NCI-H146 (cell line): ENCODE measurements at regions not wholly inside any gene's neighbourhood (a gene's known extent, or its start where the extent isn't known, plus 50 kb on each side); places are given as distances from the start of the nearest gene placed in this dataset.

ENCODE experiments used
- DNase-seq: peaks from one replicate; lab custom pipeline; 2025; lab: John Stamatoyannopoulos, UW

- DNase-seq = no peak
These were observed 207.5 kb downstream of the TENT4A start for GRCh38 chr5:6920628-6921256.

- DNase-seq = no peak
These were observed 213.3 kb downstream of the TENT4A start for GRCh38 chr5:6926491-6927038.

- no peak for DNase-seq
These were observed 222.8 kb downstream of the TENT4A start for GRCh38 chr5:6936031-6936430.

- no peak for DNase-seq
These were observed 224.4 kb downstream of the TENT4A start for GRCh38 chr5:6937677-6938076.

DNA sequence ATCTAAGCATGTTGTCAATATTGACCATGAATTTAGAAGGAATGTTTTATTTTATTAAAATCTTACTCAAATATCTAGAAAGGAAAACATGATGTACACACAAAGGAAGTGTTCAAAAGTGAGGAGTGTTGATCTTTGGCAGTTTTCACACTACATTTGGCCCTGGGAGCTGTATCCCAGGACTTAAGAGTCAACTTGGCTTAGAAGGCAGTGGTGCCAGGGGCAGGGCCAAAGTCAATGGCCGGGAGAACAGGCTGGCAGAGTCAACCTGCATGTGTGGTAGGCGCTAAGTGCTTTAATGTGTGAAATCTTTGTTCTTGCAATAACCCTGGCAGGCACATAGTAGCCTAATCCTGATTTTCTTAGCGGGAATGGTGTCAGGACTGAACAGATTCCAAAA, 228.4 kb downstream of the TENT4A start:
- DNase-seq = no peak

DNA sequence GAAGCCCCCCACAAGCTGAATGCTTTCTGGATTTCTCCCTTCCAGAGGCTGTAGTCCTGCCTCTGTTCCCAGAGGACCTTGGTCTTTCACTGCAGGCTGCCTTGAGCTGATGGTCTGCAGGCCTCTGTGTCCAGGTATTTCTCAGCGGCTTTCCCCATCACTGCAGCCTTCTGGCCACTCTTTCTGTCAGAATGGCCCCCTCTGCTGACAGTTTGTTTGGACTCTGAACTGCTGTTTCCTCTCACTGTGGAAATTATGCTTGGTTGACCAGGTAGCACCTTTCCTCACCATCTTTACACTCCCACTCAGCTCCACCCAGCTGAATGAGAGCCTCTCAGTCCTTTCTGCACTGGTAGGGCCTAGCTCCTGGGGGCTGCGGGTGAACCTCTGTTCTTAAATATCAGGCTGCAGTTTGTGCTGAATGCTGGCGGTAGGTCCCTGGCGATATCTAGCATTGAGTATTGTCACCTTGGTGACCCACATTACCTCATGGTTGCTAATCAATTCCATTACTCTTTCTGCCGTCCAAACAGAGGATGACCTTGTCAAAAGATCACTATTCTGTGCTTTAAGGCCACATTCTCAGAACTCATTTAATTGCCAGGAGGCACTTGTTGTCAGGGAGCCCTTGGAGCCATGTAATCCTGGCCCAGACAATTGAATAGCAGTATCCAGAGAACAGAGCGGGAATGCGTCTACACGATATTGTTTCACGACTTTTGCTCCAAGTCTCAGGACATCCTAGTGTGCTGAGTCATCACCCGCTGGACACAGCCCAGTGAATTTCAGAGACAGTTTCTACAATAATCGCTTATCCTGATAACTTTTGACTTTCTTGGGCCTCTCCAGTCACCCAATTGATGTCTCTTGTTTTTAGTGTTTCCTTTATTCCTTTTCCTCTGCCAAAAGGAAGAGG, 230.2 kb downstream of the TENT4A start:
- no peak for DNase-seq

DNA sequence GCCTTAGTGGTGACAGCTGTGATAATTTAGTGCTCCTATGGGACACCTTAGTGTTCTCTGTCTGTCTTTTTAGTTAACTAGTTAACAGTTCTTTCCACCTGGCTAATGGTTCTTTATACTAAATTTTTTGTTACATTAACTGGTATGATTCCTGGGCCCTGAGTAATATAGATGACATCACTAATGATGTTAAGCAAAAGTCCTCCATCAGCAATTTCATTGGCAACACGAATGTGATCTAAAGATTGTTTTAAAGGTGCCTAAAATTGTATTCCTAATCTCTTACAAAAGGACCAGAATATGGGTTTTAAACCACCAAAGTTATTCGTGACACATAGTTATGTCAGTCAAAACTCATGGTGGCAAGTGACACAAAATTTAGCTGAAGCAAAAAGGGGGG, 235.3 kb downstream of the TENT4A start:
- no peak for DNase-seq

- DNase-seq = no peak
These were observed 236.0 kb downstream of the TENT4A start for GRCh38 chr5:6949230-6949629.

- no peak for DNase-seq
These were observed 237.0 kb downstream of the TENT4A start for GRCh38 chr5:6950250-6950649.

- no peak for DNase-seq
These were observed 237.6 kb downstream of the TENT4A start for GRCh38 chr5:6950860-6951259.

DNA sequence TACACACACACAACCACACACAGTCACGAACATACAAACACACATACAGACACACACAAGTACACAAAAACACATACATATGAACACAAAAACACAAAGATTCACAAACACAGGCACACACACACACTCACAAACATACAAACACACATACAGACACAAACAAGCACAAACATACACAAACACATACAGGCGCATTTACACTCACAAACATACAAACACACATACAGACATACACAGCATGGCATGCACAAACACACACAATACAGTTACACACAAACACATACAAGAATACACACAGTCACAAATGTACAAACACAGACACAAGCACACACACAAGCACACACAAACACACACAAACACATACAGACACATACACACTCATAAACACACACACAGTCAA, 247.9 kb downstream of the TENT4A start:
- DNase-seq = no peak

- no peak for DNase-seq
These were observed 248.8 kb downstream of the TENT4A start for GRCh38 chr5:6961837-6962635.

- no peak for DNase-seq
These were observed 263.7 kb downstream of the TENT4A start for GRCh38 chr5:6976971-6977370.

DNA sequence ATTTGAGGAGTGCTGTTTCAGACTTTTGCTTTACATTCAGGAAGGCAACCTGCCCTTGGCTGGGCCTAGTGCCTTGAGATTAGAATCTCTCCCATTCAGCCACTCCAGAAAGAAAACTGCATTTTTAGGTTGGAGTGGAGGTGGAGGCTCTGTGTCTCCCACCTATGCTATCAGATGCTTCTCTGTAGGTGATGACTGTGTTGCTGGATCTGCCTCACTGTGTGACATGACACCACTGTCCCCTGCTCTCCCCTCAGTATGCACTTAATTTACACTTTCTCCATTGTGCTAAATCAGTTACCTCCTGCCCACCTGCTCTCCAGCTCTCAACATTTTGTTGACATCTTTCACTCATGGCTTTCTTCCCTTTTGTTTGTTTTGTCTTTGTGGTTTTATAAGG, 265.8 kb downstream of the TENT4A start:
- no peak for DNase-seq

- no peak for DNase-seq
These were observed 276.0 kb downstream of the TENT4A start for GRCh38 chr5:6989230-6989629.

DNA sequence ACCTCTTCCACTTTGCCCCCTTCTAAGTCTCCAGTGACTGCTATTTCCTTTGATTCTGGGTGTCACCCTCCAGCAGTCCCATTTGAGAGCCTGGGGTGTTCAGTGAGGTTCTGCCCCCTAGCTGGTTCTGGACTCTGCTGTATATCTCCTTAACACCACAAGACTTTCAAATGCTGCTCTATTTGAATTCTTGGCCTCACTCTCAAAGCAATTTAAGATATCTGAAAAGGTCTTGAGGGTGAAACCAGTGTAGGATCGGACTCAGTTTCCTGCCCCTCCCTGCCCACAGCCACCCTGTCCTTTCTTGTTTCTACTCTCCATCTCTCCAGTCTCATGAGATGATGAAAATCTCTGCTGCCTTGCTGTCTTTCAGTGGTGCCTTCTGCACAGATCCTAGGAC, 280.9 kb downstream of the TENT4A start:
- DNase-seq = no peak

DNA sequence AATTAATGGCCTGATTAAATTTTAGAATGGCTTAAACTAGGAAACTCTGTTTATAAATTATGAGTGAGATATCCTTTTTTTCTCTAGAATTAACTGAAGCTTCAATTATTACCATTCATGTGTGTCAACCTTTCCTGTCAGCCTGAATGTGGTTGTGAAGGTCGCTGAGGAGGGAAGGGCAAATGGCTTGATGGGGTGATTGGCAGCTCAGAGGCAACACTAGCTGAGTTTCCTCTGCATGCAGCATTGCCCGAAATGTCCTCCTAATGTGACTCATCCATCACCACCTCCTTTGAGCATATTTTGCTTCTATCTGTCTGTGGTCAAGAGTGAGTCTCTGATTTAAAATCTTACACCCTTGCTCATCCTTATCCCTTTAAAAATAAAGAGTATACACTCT, 281.9 kb downstream of the TENT4A start:
- no peak for DNase-seq

- DNase-seq = no peak
These were observed 287.1 kb downstream of the TENT4A start for GRCh38 chr5:7000310-7000709.

DNA sequence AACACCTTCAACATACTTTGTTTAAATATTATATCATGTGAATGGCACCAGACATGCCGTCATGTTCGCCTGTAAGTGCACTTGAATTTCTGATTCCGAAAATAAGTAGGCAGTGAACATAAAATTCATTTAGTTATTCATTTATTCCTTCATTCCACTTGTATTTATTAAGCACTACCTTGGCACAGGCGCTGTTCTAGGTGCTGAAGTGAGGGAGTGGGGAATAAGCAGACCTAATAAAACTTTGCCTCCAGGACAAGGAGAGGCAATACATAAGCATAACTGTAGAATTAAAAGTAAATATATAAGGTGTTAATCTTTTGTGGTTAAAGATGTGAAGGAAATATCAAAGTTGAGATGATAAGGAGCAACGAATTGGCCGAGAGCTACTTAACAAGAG, 297.4 kb downstream of the TENT4A start:
- no peak for DNase-seq

- no peak for DNase-seq
These were observed 298.8 kb downstream of the TENT4A start for GRCh38 chr5:7012057-7012456.

DNA sequence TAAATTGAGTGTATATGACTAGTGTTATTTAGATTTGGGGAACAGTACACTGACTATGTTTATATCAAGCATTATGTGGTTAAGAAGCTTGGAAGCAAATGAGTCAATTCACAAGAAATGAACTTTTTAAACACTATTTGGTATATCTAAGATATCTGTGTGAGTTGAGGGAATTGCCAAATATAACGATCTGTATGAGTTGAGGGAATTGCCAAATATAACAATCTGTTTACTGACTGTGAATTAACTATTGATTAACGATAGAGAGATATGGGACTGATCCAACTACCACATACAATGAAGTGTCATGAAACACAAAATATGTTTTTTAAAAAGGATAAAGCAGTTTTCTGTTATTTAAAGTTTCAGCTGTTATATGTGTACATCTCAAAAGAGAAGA, 301.4 kb downstream of the TENT4A start:
- no peak for DNase-seq

DNA sequence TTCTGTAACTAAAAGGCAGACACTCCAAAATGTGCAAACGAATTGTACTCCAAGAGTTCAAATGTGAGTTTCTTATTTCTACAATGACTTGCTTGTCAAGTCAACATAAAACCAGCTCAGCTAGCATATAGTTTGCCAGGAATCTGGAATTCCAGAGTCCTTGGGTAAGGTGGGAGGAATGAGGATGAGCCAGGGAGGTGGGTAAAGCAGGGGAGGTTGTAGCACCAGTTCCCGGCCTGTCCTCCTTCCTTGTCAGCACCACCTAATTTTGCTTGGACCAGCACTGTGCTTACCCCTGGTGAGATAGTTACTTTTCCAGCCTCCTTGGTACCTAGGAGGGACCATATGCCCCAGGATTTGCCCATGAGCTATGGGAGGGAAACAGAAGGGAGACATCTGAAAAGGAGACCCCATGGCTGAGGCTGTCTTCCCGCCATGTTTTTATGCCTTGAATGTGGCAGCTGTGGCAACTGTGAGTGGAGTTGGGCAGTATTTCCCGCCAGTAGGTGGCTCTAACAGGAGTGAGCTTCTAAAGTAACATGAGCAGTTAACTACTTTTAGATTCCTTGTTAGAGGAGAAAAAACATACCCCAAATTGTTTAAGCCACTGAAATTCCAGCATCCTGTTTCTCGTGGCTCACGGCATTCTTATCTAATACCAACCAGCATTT, 302.5 kb downstream of the TENT4A start:
- no peak for DNase-seq
